Esophagus squamous epithelium (tissue), 5 donors: ENCODE measurements at regions not wholly inside any gene's neighbourhood (a gene's known extent, or its start where the extent isn't known, plus 50 kb on each side); places are given as distances from the start of the nearest gene placed in this dataset.

ENCODE experiments used
- DNase-seq: peaks from one replicate; lab custom pipeline; 2025; lab: John Stamatoyannopoulos, UW
- H3K27ac ChIP-seq, 4 donors: fragments of 200-600 bp; sonication (generic); one replicate each; pipeline ENCODE4 v1.5.1; 2016 to 2019; ENCODE audit warnings: mild to moderate bottlenecking in 1 of 4
- H3K27me3 ChIP-seq, 4 donors: fragments of 200-600 bp; sonication (generic); 1 replicate in 3 of 4; 2 replicates in 1 of 4; pipeline versions ENCODE4 v1.5.1 to v1.6.0; 2017 to 2021; ENCODE audit warnings: antibody characterized with exemption in 1 of 4
- H3K36me3 ChIP-seq, 3 donors: fragments of 200-600 bp; sonication (generic); one replicate each; pipeline ENCODE4 v1.5.1; 2016 to 2019
- H3K4me1 ChIP-seq, 3 donors: fragments of 200-600 bp; sonication (generic); one replicate each; pipeline ENCODE4 v1.5.1; 2017 to 2019
- H3K4me3 ChIP-seq, 4 donors: fragments of 200-600 bp; sonication (generic); 1 replicate in 3 of 4; 2 replicates in 1 of 4; pipeline ENCODE4 v1.5.1; 2016 to 2019; ENCODE audit warnings: mild to moderate bottlenecking in 2 of 4, moderate library complexity in 1 of 4
- H3K9me3 ChIP-seq, 3 donors: fragments of 200-600 bp; sonication (generic); one replicate each; pipeline ENCODE4 v1.5.1; 2016 to 2019
- CTCF ChIP-seq, 6 experiments: fragments of 450-650 bp in 4 of 6; fragments of 200-600 bp in 2 of 6; sonication (generic) in 2 of 6; IDR thresholded peaks; one replicate each; pipeline ENCODE4 v1.5.1; 2016 to 2019; ENCODE audit warnings: antibody characterized with exemption in 6 of 6, mild to moderate bottlenecking in 4 of 6, moderate library complexity in 4 of 6
- POLR2A ChIP-seq, 4 donors: fragments of 450-650 bp; IDR thresholded peaks; one replicate each; pipeline ENCODE4 v1.6.1; 2017; ENCODE audit warnings: antibody characterized with exemption in 4 of 4, mild to moderate bottlenecking in 4 of 4, moderate library complexity in 3 of 4
- WGBS, 2 donors: methylation state at CpG; one replicate each; pipeline ENCODE4 v1.1.5; 2018; 5-methylcytosine and 5-hydroxymethylcytosine counted together
- intact Hi-C: fragments of 100-400 bp; cut with DNase I; formaldehyde crosslinking; loops from one replicate; pipeline ENCODE4 v1.15.0; 2022
- donor health status: DM: yes; HTN: yes; CAD: no.

- intact Hi-C loops = no loop called here
- DNase-seq = no peak
- H3K4me1 ChIP-seq = no peaks in the 10 kb centered on the region
- H3K36me3 ChIP-seq = no peaks in the 10 kb centered on the region
- H3K27ac ChIP-seq = no peak overlapping the region
- H3K27me3 ChIP-seq = no peaks in the 10 kb centered on the region
- H3K9me3 ChIP-seq = peaks cover 0 to 10% (median 0%) of the 10 kb centered on the region in 3 donors
- TF ChIP-seq CTCF (IDR thresholded peaks at IDR 0.05) (no peak), POLR2A (IDR thresholded peaks at IDR 0.05) (no peak)
- H3K4me3 ChIP-seq = no peak overlapping the region
Observed at GRCh38 chr6:85195243-85195642, 254.6 kb upstream of the NT5E start.

GRCh38 chr6:85193339-85193738, 256.5 kb upstream of the NT5E start:
- no peak for DNase-seq
- Histone ChIP-seq H3K27me3 (no peaks in the 10 kb centered on the region), H3K36me3 (no peaks in the 10 kb centered on the region), H3K4me3 (no peak overlapping the region), H3K4me1 (no peaks in the 10 kb centered on the region), H3K9me3 (peaks cover 0 to 10% (median 0%) of the 10 kb centered on the region in 3 donors), H3K27ac (no peak overlapping the region)
- intact Hi-C loops = no loop called here
- 31 to 40% methylated on average over 1 to 3 of the region's 3 CpGs for WGBS, 2 donors
- TF ChIP-seq CTCF (IDR thresholded peaks at IDR 0.05) = no peak
- TF ChIP-seq POLR2A (IDR thresholded peaks at IDR 0.05) = no peak

GRCh38 chr6:85192596-85192995, 257.3 kb upstream of the NT5E start:
- TF ChIP-seq POLR2A (IDR thresholded peaks at IDR 0.05) = no peak
- 64 to 67% methylated on average over 4 of the region's 4 CpGs for WGBS, 2 donors
- Histone ChIP-seq H3K9me3 (peaks cover 0 to 10% (median 0%) of the 10 kb centered on the region in 3 donors), H3K36me3 (no peaks in the 10 kb centered on the region), H3K27me3 (no peaks in the 10 kb centered on the region), H3K4me1 (no peaks in the 10 kb centered on the region), H3K4me3 (no peak overlapping the region), H3K27ac (no peak overlapping the region)
- DNase-seq = no peak
- intact Hi-C loops = no loop called here

GRCh38 chr6:85192186-85192585, 257.7 kb upstream of the NT5E start:
- no peak overlapping the region for H3K27ac ChIP-seq
- WGBS, 2 donors = 40 to 60% methylated on average over 1 of the region's 1 CpG
- no peak overlapping the region for H3K4me3 ChIP-seq
- H3K36me3 ChIP-seq = no peaks in the 10 kb centered on the region
- intact Hi-C loops = no loop called here
- no peak for DNase-seq
- TF ChIP-seq POLR2A (IDR thresholded peaks at IDR 0.05) (no peak), CTCF (IDR thresholded peaks at IDR 0.05) (no peak)
- no peaks in the 10 kb centered on the region for H3K4me1 ChIP-seq
- no peaks in the 10 kb centered on the region for H3K27me3 ChIP-seq
- peaks cover 0 to 10% (median 0%) of the 10 kb centered on the region in 3 donors for H3K9me3 ChIP-seq

- H3K9me3 ChIP-seq = peaks cover 0 to 10% (median 0%) of the 10 kb centered on the region in 3 donors
- intact Hi-C loops = no loop called here
- no peaks in the 10 kb centered on the region for H3K36me3 ChIP-seq
- H3K4me3 ChIP-seq = no peak overlapping the region
- no peaks in the 10 kb centered on the region for H3K27me3 ChIP-seq
- H3K27ac ChIP-seq = no peak overlapping the region
- TF ChIP-seq POLR2A (IDR thresholded peaks at IDR 0.05) = no peak
- no peak for TF ChIP-seq CTCF (IDR thresholded peaks at IDR 0.05)
- WGBS, 2 donors = 65 to 75% methylated on average over 2 of the region's 2 CpGs
- DNase-seq = no peak
- H3K4me1 ChIP-seq = no peaks in the 10 kb centered on the region
Observed at GRCh38 chr6:85191656-85192055, 258.2 kb upstream of the NT5E start.

GRCh38 chr6:85186546-85187175, 263.2 kb upstream of the NT5E start:
- WGBS, 2 donors = 60 to 86% methylated on average over 1 of the region's 1 CpG
- Histone ChIP-seq H3K9me3 (no peaks in the 10 kb centered on the region), H3K36me3 (no peaks in the 10 kb centered on the region), H3K4me1 (no peaks in the 10 kb centered on the region), H3K27me3 (no peaks in the 10 kb centered on the region), H3K4me3 (no peak overlapping the region), H3K27ac (no peak overlapping the region)
- intact Hi-C loops = no loop called here
- DNase-seq = no peak
- TF ChIP-seq CTCF (IDR thresholded peaks at IDR 0.05) = no peak
- no peak for TF ChIP-seq POLR2A (IDR thresholded peaks at IDR 0.05)
